GM21737 (cell line): ENCODE measurements at regions not wholly inside any gene's neighbourhood (a gene's known extent, or its start where the extent isn't known, plus 50 kb on each side); places are given as distances from the start of the nearest gene placed in this dataset.
"Not testable (repeated sequence)": the region's sequence is repeated elsewhere in the genome, so short reads cannot be mapped to it uniquely, and the experiment has no call there.

Experiments used
- ATAC-seq: cut with Tn5 transposase; IDR thresholded peaks from one replicate; pipeline ENCODE4 v1.9.1; 2021; ENCODE audit warnings: mild to moderate bottlenecking, moderate library complexity; ENCODE audit not compliant: unreplicated experiment

- ATAC-seq = not testable (repeated sequence)
These were observed 297.1 kb downstream of the RPIA start for GRCh38 chr2:88988617-88989016.

GRCh38 chr2:88992819-88993218, 301.3 kb downstream of the RPIA start:
- not testable (repeated sequence) for ATAC-seq

GRCh38 chr2:88994856-88995255, 303.4 kb downstream of the RPIA start:
- not testable (repeated sequence) for ATAC-seq

- ATAC-seq = not testable (repeated sequence)
These were observed 305.1 kb downstream of the RPIA start for GRCh38 chr2:88996588-88996987.

GRCh38 chr2:88999365-88999764, 307.9 kb downstream of the RPIA start:
- ATAC-seq = no peak

GRCh38 chr2:89000235-89000634, 308.8 kb downstream of the RPIA start:
- no peak for ATAC-seq

- ATAC-seq = not testable (repeated sequence)
These were observed 312.8 kb downstream of the RPIA start for GRCh38 chr2:89004238-89004637.

- not testable (repeated sequence) for ATAC-seq
These were observed 329.1 kb downstream of the RPIA start for GRCh38 chr2:89020566-89020965.

- ATAC-seq = not testable (repeated sequence)
These were observed 334.8 kb downstream of the RPIA start for GRCh38 chr2:89026296-89026695.

- ATAC-seq = not testable (repeated sequence)
These were observed 335.6 kb downstream of the RPIA start for GRCh38 chr2:89027115-89027514.

- ATAC-seq = not testable (repeated sequence)
These were observed 336.1 kb downstream of the RPIA start for GRCh38 chr2:89027536-89027935.

- ATAC-seq = not testable (repeated sequence)
These were observed 337.8 kb downstream of the RPIA start for GRCh38 chr2:89029257-89029656.

GRCh38 chr2:89048138-89049066, 356.9 kb downstream of the RPIA start:
- not testable (repeated sequence) for ATAC-seq

GRCh38 chr2:89058616-89059015, 367.1 kb downstream of the RPIA start:
- ATAC-seq = not testable (repeated sequence)

- ATAC-seq = not testable (repeated sequence)
These were observed 369.7 kb downstream of the RPIA start for GRCh38 chr2:89061174-89061573.

GRCh38 chr2:89076771-89077170, 385.3 kb downstream of the RPIA start:
- not testable (repeated sequence) for ATAC-seq

GRCh38 chr2:89092911-89093310, 401.4 kb downstream of the RPIA start:
- ATAC-seq = not testable (repeated sequence)

- ATAC-seq = not testable (repeated sequence)
These were observed 403.6 kb downstream of the RPIA start for GRCh38 chr2:89095060-89095459.

- not testable (repeated sequence) for ATAC-seq
These were observed 411.1 kb downstream of the RPIA start for GRCh38 chr2:89102587-89102986.

GRCh38 chr2:89106369-89107019, 415.0 kb downstream of the RPIA start:
- ATAC-seq = not testable (repeated sequence)

GRCh38 chr2:89112434-89112833, 421.0 kb downstream of the RPIA start:
- not testable (repeated sequence) for ATAC-seq

GRCh38 chr2:89113286-89113685, 421.8 kb downstream of the RPIA start:
- ATAC-seq = not testable (repeated sequence)
